ENCODE measurements at regions not wholly inside any gene's neighbourhood (a gene's known extent, or its start where the extent isn't known, plus 50 kb on each side); places are given as distances from the start of the nearest gene placed in this dataset.

DNA sequence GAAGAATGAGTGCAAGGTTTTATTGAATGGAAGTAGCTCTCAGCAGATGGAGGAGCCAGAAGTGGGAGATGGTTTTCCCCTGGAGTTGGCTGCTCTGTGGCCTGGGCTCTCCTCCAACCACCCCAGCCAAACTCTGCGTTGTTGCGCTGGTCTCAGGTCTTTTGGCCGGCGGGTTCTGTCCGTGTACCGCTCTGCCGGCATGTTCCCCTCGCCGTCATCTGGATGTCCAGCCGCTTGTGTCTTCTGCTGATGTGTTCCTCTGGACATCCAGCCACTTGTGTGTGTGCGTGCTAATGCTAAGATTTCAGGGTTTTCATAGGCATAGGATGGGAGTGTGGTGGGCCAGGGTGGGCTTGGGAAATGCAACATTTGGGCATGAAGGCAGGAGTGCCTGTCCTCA is 1311.3 kb upstream of the TMEFF2 start:
- Histone ChIP-seq H3K4me3 (replicated peaks in 1 of 3; ENCODE audit: insufficient read depth in 1 of 3, low read depth in 2 of 3, low read length in 3 of 3) (no peak overlapping the region), H3K9ac (ENCODE audit: insufficient read depth, low read depth, low read length) (no peak overlapping the region), H2AFZ (ENCODE audit: low read length) (no peak overlapping the region), H3K79me2 (ENCODE audit: insufficient read depth, low read length) (no peaks in the 10 kb centered on the region), H3K9me3 (ENCODE audit: low read length) (no peaks in the 10 kb centered on the region), H3K27me3 (ENCODE audit: control insufficient read depth in 1 of 2, insufficient read depth in 2 of 2, low read length in 2 of 2) (no peaks in the 10 kb centered on the region), H3K36me3 (replicated peaks in 1 of 2; ENCODE audit: control insufficient read depth in 1 of 2, insufficient read depth in 2 of 2, low read length in 2 of 2) (no peaks in the 10 kb centered on the region), H4K20me1 (ENCODE audit: insufficient read depth, low read length) (no peaks in the 10 kb centered on the region), H3K4me2 (ENCODE audit: low read depth, low read length) (no peak overlapping the region), H3K27ac (ENCODE audit: extremely low read length, insufficient read depth, low read length) (no peak overlapping the region), H3K4me1 (ENCODE audit: insufficient read depth, low read length) (no peaks in the 10 kb centered on the region)
- WGBS (ENCODE audit: low lambda C conversion rate), result 86% methylated on average over 11 of the region's 11 CpGs
- TF ChIP-seq SMYD3 (CRISPR knock-in tag; IDR thresholded peaks at IDR 0.05) (no peak), ZNF510 (CRISPR knock-in tag; IDR thresholded peaks at IDR 0.05; ENCODE audit: low read depth) (no peak), ZNF713 (CRISPR knock-in tag; IDR thresholded peaks at IDR 0.05) (no peak), TBL1XR1 (IDR thresholded peaks at IDR 0.05; ENCODE audit: borderline replicate concordance, low read length, partially characterized antibody) (no peak)
- TF ChIP-seq, protein P1, sequence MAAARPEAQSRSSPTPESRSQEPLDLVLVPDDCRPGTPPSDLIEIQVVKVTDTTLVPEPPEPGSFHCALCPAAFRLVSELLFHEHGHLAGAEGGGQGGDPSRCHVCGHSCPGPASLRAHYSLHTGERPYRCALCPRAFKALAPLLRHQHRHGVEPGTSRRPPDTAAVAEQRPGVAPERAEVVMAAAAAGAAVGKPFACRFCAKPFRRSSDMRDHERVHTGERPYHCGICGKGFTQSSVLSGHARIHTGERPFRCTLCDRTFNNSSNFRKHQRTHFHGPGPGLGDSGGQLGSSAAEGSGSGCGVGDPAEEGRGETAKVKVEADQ (CRISPR knock-in tag; IDR thresholded peaks at IDR 0.05; ENCODE audit: borderline replicate concordance), result no peak
- TF ChIP-seq, protein P2, sequence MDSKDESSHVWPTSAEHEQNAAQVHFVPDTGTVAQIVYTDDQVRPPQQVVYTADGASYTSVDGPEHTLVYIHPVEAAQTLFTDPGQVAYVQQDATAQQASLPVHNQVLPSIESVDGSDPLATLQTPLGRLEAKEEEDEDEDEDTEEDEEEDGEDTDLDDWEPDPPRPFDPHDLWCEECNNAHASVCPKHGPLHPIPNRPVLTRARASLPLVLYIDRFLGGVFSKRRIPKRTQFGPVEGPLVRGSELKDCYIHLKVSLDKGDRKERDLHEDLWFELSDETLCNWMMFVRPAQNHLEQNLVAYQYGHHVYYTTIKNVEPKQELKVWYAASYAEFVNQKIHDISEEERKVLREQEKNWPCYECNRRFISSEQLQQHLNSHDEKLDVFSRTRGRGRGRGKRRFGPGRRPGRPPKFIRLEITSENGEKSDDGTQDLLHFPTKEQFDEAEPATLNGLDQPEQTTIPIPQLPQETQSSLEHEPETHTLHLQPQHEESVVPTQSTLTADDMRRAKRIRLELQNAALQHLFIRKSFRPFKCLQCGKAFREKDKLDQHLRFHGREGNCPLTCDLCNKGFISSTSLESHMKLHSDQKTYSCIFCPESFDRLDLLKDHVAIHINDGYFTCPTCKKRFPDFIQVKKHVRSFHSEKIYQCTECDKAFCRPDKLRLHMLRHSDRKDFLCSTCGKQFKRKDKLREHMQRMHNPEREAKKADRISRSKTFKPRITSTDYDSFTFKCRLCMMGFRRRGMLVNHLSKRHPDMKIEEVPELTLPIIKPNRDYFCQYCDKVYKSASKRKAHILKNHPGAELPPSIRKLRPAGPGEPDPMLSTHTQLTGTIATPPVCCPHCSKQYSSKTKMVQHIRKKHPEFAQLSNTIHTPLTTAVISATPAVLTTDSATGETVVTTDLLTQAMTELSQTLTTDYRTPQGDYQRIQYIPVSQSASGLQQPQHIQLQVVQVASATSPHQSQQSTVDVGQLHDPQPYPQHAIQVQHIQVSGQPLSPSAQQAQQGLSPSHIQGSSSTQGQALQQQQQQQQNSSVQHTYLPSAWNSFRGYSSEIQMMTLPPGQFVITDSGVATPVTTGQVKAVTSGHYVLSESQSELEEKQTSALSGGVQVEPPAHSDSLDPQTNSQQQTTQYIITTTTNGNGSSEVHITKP (CRISPR knock-in tag; IDR thresholded peaks at IDR 0.05; ENCODE audit: low read depth), result no peak
- ChIA-PET POLR2A (no interaction called here), CTCF (ENCODE audit: low intra/inter-chr PET ratio, low total read pairs) (no interaction called here)
- no peak for ATAC-seq
- no TSS peak for BruUV-seq (replicated peaks)
- intact Hi-C loops (cut with micrococcal nuclease; ENCODE audit: unreplicated experiment), result no loop called here
- no peak for DNase-seq (ENCODE audit: low spot score)
- no peak for FAIRE-seq
- in situ Hi-C loops (cut with HindIII; ENCODE audit: extremely low pct_ligation_motif_present, low pct_unique_long_range_greater_than_20kb), result no loop called here
